HepG2 (cell line): ENCODE measurements at regions not wholly inside any gene's neighbourhood (a gene's known extent, or its start where the extent isn't known, plus 50 kb on each side); places are given as distances from the start of the nearest gene placed in this dataset.

Experiments
- ATAC-seq: fragments of 200-7000 bp; cut with Tn5 transposase; 3 replicates; pipeline ENCODE4 v1.9.1; 2020; ENCODE audit warnings: mild to moderate bottlenecking, moderate library complexity
- BruUV-seq: library from RNA; stranded (reverse); fragments of 400-500 nt; replicated peaks from 2 replicates; lab custom pipeline; 2021; lab: Mats Ljungman, UMichigan
- CTCF ChIA-PET: fragments of 300-600 bp; formaldehyde crosslinking; extraction: SDS; loops from one replicate; lab custom pipeline; 2021; ENCODE audit warnings: low total read pairs, inconsistent platforms, low intra/inter-chr PET ratio; lab: Yijun Ruan, JAX
- POLR2A ChIA-PET: fragments of 350-600 bp; sonication (Branson Sonifier 250); formaldehyde crosslinking; loops from one replicate; lab custom pipeline; 2020; ENCODE audit warnings: antibody characterized with exemption, inconsistent platforms; lab: Yijun Ruan, JAX
- DNase-seq: peaks from one replicate; pipeline ENCODE4 v3.0.0-alpha.2; 2015; ENCODE audit warnings: low spot score
- FAIRE-seq: peaks from 3 replicates; lab custom pipeline; 2011; peaks lifted over from hg19 to GRCh38; lab: Jason Lieb, UNC
- H2AFZ ChIP-seq: one replicate; pipeline ENCODE4 v1.6.1; 2011; ENCODE audit warnings: low read length, inconsistent platforms
- H3K27ac ChIP-seq: fragments of 300-600 bp; 3 replicates; pipeline ENCODE4 v1.8.0; 2011; ENCODE audit warnings: mixed run types, mild to moderate bottlenecking, mixed read lengths, low read length, inconsistent platforms; ENCODE audit not compliant: insufficient read depth; ENCODE audit errors: extremely low read length
- H3K27me3 ChIP-seq, 2 experiments: fragments of 200-600 bp in 1 of 2; 2 replicates in 1 of 2; 3 replicates in 1 of 2; pipeline versions ENCODE4 v1.6.0 to v1.8.0; 2011; ENCODE audit warnings: low read length in 2 of 2, mild to moderate bottlenecking in 2 of 2, moderate library complexity in 2 of 2, inconsistent platforms in 1 of 2; ENCODE audit not compliant: insufficient read depth in 2 of 2, control insufficient read depth in 1 of 2
- H3K36me3 ChIP-seq, 2 experiments: fragments of 200-600 bp in 1 of 2; replicated peaks in 1 of 2; 2 replicates in 1 of 2; 3 replicates in 1 of 2; pipeline versions ENCODE4 v1.5.1 to v1.8.0; 2011; ENCODE audit warnings: low read length in 2 of 2, inconsistent platforms in 1 of 2; ENCODE audit not compliant: insufficient read depth in 2 of 2, control insufficient read depth in 1 of 2
- H3K4me1 ChIP-seq: 2 replicates; pipeline ENCODE4 v1.5.1; 2012; ENCODE audit warnings: low read length, inconsistent platforms; ENCODE audit not compliant: insufficient read depth
- H3K4me2 ChIP-seq: 2 replicates; pipeline ENCODE4 v1.6.0; 2011; ENCODE audit warnings: low read depth, low read length, inconsistent platforms
- H3K4me3 ChIP-seq, 3 experiments: fragments of 200-600 bp in 1 of 3; sonication (generic), shearing (Covaris generic) in 1 of 3; replicated peaks in 1 of 3; 2 replicates each; pipeline ENCODE4 v1.5.1; 2011 to 2016; ENCODE audit warnings: low read length in 3 of 3, inconsistent platforms in 2 of 3, low read depth in 2 of 3, mild to moderate bottlenecking in 2 of 3, control low read depth in 1 of 3, mixed read lengths in 1 of 3; ENCODE audit not compliant: insufficient read depth in 1 of 3
- H3K79me2 ChIP-seq: one replicate; pipeline ENCODE4 v1.6.1; 2011; ENCODE audit warnings: low read length, inconsistent platforms; ENCODE audit not compliant: insufficient read depth
- H3K9ac ChIP-seq: 2 replicates; pipeline ENCODE4 v1.6.0; 2011; ENCODE audit warnings: mild to moderate bottlenecking, low read depth, low read length, inconsistent platforms; ENCODE audit not compliant: insufficient read depth
- H3K9me3 ChIP-seq: 2 replicates; pipeline ENCODE4 v1.5.1; 2012; ENCODE audit warnings: mild to moderate bottlenecking, low read length
- H4K20me1 ChIP-seq: 2 replicates; pipeline ENCODE4 v1.6.0; 2011; ENCODE audit warnings: inconsistent platforms, mild to moderate bottlenecking, low read length, moderate library complexity; ENCODE audit not compliant: insufficient read depth
- FOXO4 ChIP-seq: sonication (generic); formaldehyde crosslinking; conservative IDR thresholded peaks from 2 replicates; pipeline ENCODE4 v1.8.1; 2023; ENCODE audit warnings: missing genetic modification reagents
- HINFP ChIP-seq: sonication (generic); formaldehyde crosslinking; IDR thresholded peaks from 2 replicates; pipeline ENCODE4 v1.4.0; 2020; ENCODE audit warnings: low read depth, mild to moderate bottlenecking, missing genetic modification reagents
- HOMEZ ChIP-seq: IDR thresholded peaks from 2 replicates; pipeline ENCODE4 v1.6.1; 2016; ENCODE audit warnings: low read depth
- KDM4B ChIP-seq: sonication (generic); formaldehyde crosslinking; IDR thresholded peaks from 2 replicates; pipeline ENCODE4 v1.4.0; 2020; ENCODE audit warnings: missing genetic modification reagents
- NFIC ChIP-seq: IDR thresholded peaks from 2 replicates; pipeline ENCODE4 v1.6.1; 2012; ENCODE audit warnings: mild to moderate bottlenecking, low read length, inconsistent platforms
- SSRP1 ChIP-seq: IDR thresholded peaks from 2 replicates; pipeline ENCODE4 v1.6.1; 2016; ENCODE audit warnings: control low read depth
- ZBTB7A ChIP-seq: sonication (generic); formaldehyde crosslinking; IDR thresholded peaks from 2 replicates; pipeline ENCODE4 v1.8.0; 2022; ENCODE audit warnings: mild to moderate bottlenecking, missing genetic modification reagents
- ZNF274 ChIP-seq: sonication (generic); formaldehyde crosslinking; IDR thresholded peaks from 2 replicates; pipeline ENCODE4 v1.5.1; 2020; ENCODE audit warnings: mild to moderate bottlenecking, missing genetic modification reagents
- ZNF3 ChIP-seq: IDR thresholded peaks from 2 replicates; pipeline ENCODE4 v1.7.0; 2017; ENCODE audit warnings: inconsistent platforms
- ZNF710 ChIP-seq: sonication (generic); formaldehyde crosslinking; IDR thresholded peaks from 2 replicates; pipeline ENCODE4 v1.5.0; 2020; ENCODE audit warnings: mild to moderate bottlenecking, missing genetic modification reagents, borderline replicate concordance
- ZNF777 ChIP-seq: sonication (generic); formaldehyde crosslinking; IDR thresholded peaks from 2 replicates; pipeline ENCODE4 v1.4.0; 2020; ENCODE audit warnings: missing genetic modification reagents
- ZSCAN12 ChIP-seq: sonication (generic); formaldehyde crosslinking; IDR thresholded peaks from 2 replicates; pipeline ENCODE4 v1.9.0; 2021; ENCODE audit warnings: mild to moderate bottlenecking, missing genetic modification reagents
- WGBS: methylation state at CpG from one replicate; pipeline ENCODE4 v1.1.6; 2017; ENCODE audit warnings: low lambda C conversion rate; 5-methylcytosine and 5-hydroxymethylcytosine counted together
- in situ Hi-C: cut with HindIII; loops from 2 replicates; pipeline ENCODE4 v1.10.0; 2017; ENCODE audit warnings: low pct_unique_long_range_greater_than_20kb; ENCODE audit not compliant: extremely low pct_ligation_motif_present
- intact Hi-C: fragments of 100-400 bp; cut with micrococcal nuclease; formaldehyde crosslinking; loops from one replicate; pipeline ENCODE4 v1.10.0; 2022; ENCODE audit not compliant: unreplicated experiment
- TF ChIP-seq, protein P1 (sequence below): IDR thresholded peaks from 2 replicates; pipeline ENCODE4 v1.6.1; 2016

GRCh38 chr12:127650626-127651025, 616.3 kb upstream of the TMEM132C start:
- Histone ChIP-seq H3K4me2 (no peak overlapping the region), H3K79me2 (no peaks in the 10 kb centered on the region), H3K4me1 (no peaks in the 10 kb centered on the region), H3K36me3 (no peaks in the 10 kb centered on the region), H4K20me1 (no peaks in the 10 kb centered on the region), H3K9me3 (no peaks in the 10 kb centered on the region; the same call in 1 of the 2 replicates), H3K9ac (no peak overlapping the region), H3K4me3 (no peak overlapping the region), H3K27ac (no peak overlapping the region), H2AFZ (no peak overlapping the region), H3K27me3 (no peaks in the 10 kb centered on the region)
- BruUV-seq: no TSS peak
- 2% methylated on average over 3 of the region's 5 CpGs for WGBS
- DNase-seq: no peak
- ChIA-PET POLR2A (no interaction called here), CTCF (no interaction called here)
- no peak for FAIRE-seq
- in situ Hi-C loops (no loop called here), intact Hi-C loops (no loop called here)
- TF ChIP-seq FOXO4 (CRISPR knock-in tag) (no peak), ZNF777 (CRISPR knock-in tag) (no peak), SSRP1 (CRISPR knock-in tag) (no peak), NFIC (no peak), HOMEZ (no peak), KDM4B (CRISPR knock-in tag) (no peak), ZSCAN12 (CRISPR knock-in tag) (no peak), HINFP (no peak), ZNF3 (no peak), ZBTB7A (no peak), ZNF710 (no peak), ZNF274 (CRISPR knock-in tag) (no peak)
- TF ChIP-seq, protein P1, sequence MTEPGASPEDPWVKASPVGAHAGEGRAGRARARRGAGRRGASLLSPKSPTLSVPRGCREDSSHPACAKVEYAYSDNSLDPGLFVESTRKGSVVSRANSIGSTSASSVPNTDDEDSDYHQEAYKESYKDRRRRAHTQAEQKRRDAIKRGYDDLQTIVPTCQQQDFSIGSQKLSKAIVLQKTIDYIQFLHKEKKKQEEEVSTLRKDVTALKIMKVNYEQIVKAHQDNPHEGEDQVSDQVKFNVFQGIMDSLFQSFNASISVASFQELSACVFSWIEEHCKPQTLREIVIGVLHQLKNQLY (CRISPR knock-in tag): no peak
- ATAC-seq: no peak
